Activated CD8-positive, alpha-beta T cell treated with anti-CD3 and anti-CD28 coated beads for 36 hours (primary cell): ENCODE measurements at regions not wholly inside any gene's neighbourhood (a gene's known extent, or its start where the extent isn't known, plus 50 kb on each side); places are given as distances from the start of the nearest gene placed in this dataset.

Source experiments
- ATAC-seq: fragments of 200-7000 bp; cut with Tn5 transposase; one replicate; pipeline ENCODE4 v1.10.0; 2021; ENCODE audit warnings: mild to moderate bottlenecking, moderate library complexity
- CTCF ChIA-PET: fragments of 350-600 bp; sonication (Branson Sonifier 250); formaldehyde crosslinking; loops from one replicate; lab custom pipeline; 2021; ENCODE audit warnings: antibody characterized with exemption; lab: Charles Lee
- POLR2A ChIA-PET: fragments of 350-600 bp; sonication (Branson Sonifier 250); formaldehyde crosslinking; loops from one replicate; lab custom pipeline; 2021; ENCODE audit warnings: antibody characterized with exemption; lab: Charles Lee
- DNase-seq: peaks from one replicate; pipeline ENCODE4 v3.0.0-alpha.2; 2020
- H3K27ac Mint-ChIP-seq: one replicate; pipeline ENCODE4 v1.8.0; 2021; ENCODE audit warnings: mild to moderate bottlenecking, mixed read lengths
- H3K27me3 Mint-ChIP-seq: one replicate; pipeline ENCODE4 v1.8.0; 2021; ENCODE audit warnings: mixed read lengths
- H3K36me3 Mint-ChIP-seq: one replicate; pipeline ENCODE4 v1.8.0; 2021; ENCODE audit warnings: low read depth, mixed read lengths
- H3K4me1 Mint-ChIP-seq: one replicate; pipeline ENCODE4 v1.8.0; 2021; ENCODE audit warnings: low read depth, mixed read lengths
- H3K4me3 Mint-ChIP-seq: one replicate; pipeline ENCODE4 v1.8.0; 2021; ENCODE audit warnings: mild to moderate bottlenecking, moderate library complexity, mixed read lengths
- H3K9me3 Mint-ChIP-seq: one replicate; pipeline ENCODE4 v1.8.0; 2021; ENCODE audit warnings: mixed read lengths
- CTCF ChIP-seq: fragments of 200-600 bp; IDR thresholded peaks from one replicate; pipeline ENCODE4 v1.8.0; 2022; ENCODE audit warnings: antibody characterized with exemption, mild to moderate bottlenecking
- intact Hi-C: fragments of 100-400 bp; cut with micrococcal nuclease; formaldehyde crosslinking; loops from one replicate; pipeline ENCODE4 v1.10.0; 2022

DNA sequence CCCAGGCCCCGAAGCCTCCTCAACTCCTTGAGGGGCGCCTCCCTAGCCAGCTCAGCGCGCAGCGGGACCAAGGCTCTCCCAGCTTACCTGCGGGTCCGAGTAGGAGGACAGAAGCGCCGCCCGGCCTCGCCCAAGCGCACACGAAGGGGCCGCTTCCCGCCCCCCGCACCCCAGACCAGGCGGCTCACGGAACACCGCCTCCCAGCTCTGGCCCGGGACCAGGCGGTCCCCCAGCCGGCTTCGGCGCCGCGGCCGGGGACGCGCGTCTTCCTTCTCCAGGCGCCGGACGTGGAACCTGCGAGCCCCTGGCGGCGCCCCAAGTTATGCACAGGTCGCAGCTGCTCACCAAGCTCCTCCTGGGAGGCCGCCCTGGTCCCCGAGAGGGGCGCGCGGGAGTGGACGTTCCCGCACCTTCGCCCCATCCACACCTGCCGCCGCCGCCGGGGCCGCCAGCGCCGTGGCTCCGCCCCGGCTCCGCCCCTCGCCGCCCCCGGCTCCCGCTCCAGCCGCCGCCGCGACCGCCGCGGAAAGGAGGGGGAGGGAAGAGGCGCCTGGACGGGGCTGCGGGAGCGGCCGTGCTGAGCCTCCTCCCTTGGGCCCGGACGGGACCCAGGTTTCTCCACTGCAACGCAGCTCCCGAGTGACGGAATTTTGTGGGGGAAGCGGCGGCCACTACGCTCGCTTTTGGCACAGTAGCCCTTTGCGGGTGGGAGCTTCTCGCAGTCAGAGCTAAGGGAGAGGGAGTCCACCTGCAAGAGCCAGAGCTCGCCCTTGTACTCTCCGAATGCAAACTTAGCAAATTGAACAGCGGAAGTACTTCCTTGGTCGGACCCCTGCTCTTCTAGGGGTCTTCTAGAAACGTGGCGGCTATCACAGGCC lies 77.5 kb upstream of the IFNE start:
- Mint-ChIP-seq H3K4me3 (peak overlapping the region; percentile 87), H3K27ac (peak overlapping the region; percentile 30), H3K27me3 (peaks cover 16% of the 10 kb centered on the region), H3K36me3 (no peaks in the 10 kb centered on the region), H3K9me3 (no peaks in the 10 kb centered on the region), H3K4me1 (peaks cover 42% of the 10 kb centered on the region)
- ChIA-PET CTCF (interaction anchor here (0.6 to 2.7 kb wide), 18 partner anchors 9 to 233 kb away, joined by 3 to 18 read pairs (median 3); no protein-coding TSS in a partner anchor), POLR2A (interaction anchor here (1.0 to 1.3 kb wide), 4 partner anchors 14 to 20 kb away, joined by 3 to 4 read pairs (median 3); no protein-coding TSS in a partner anchor)
- no peak for TF ChIP-seq CTCF
- intact Hi-C loops, result no loop called here
- peak; percentile 67 for DNase-seq
- peak; percentile 85 for ATAC-seq

GRCh38 chr9:21560281-21560745 lies 78.2 kb upstream of the IFNE start:
- peak overlapping the region; percentile 87 for H3K4me3 Mint-ChIP-seq
- H3K27ac Mint-ChIP-seq, result peak overlapping the region; percentile 30
- H3K9me3 Mint-ChIP-seq, result no peaks in the 10 kb centered on the region
- POLR2A ChIA-PET, result interaction anchor here (1.0 to 1.3 kb wide), 2 partner anchors 16 to 20 kb away, joined by 3 read pairs; no protein-coding TSS in a partner anchor
- CTCF ChIA-PET, result interaction anchor here (0.9 to 2.1 kb wide), 4 partner anchors 11 to 16 kb away, joined by 3 to 18 read pairs (median 8); no protein-coding TSS in a partner anchor
- ATAC-seq, result no peak
- no peak for DNase-seq
- H3K4me1 Mint-ChIP-seq, result peaks cover 37% of the 10 kb centered on the region
- no peak for TF ChIP-seq CTCF
- H3K27me3 Mint-ChIP-seq, result peaks cover 16% of the 10 kb centered on the region
- H3K36me3 Mint-ChIP-seq, result no peaks in the 10 kb centered on the region
- intact Hi-C loops, result no loop called here

DNA sequence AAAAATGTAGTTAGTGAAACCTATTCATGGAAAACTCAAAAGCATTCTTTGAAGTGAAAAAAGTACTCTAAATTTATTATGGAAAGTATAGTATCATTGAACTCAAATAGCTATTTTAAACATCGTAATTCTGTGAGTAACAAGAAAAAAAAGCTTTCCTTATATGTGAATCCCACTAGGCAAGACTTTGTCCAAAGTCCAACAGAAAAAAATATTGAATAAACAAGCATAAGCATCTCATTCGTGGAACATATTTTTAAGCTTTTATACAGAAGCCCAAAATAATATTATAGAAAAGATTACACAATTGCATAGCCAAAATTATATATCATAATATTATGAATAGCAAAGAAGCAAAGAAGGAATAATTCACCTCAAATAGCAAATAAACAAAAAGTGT lies 79.4 kb upstream of the IFNE start:
- TF ChIP-seq CTCF, result no peak
- H3K4me1 Mint-ChIP-seq, result peaks cover 29% of the 10 kb centered on the region
- ATAC-seq, result no peak
- H3K9me3 Mint-ChIP-seq, result no peaks in the 10 kb centered on the region
- H3K27ac Mint-ChIP-seq, result no peak overlapping the region
- ChIA-PET POLR2A (no interaction called here), CTCF (interaction anchor here (1.0 to 1.6 kb wide), 3 partner anchors 10 to 37 kb away, joined by 3 to 5 read pairs (median 4); no protein-coding TSS in a partner anchor)
- H3K27me3 Mint-ChIP-seq, result peaks cover 9% of the 10 kb centered on the region
- no peaks in the 10 kb centered on the region for H3K36me3 Mint-ChIP-seq
- intact Hi-C loops, result no loop called here
- no peak for DNase-seq
- H3K4me3 Mint-ChIP-seq, result no peak overlapping the region

GRCh38 chr9:21564175-21564574 lies 82.1 kb upstream of the IFNE start:
- intact Hi-C loops, result no loop called here
- POLR2A ChIA-PET, result interaction anchor here (0.7 kb wide), 1 partner anchor 21 kb away, joined by 3 read pairs; no protein-coding TSS in a partner anchor
- CTCF ChIA-PET, result interaction anchor here (1.3 kb wide), 1 partner anchor 9 kb away, joined by 3 read pairs; no protein-coding TSS in a partner anchor
- no peak for TF ChIP-seq CTCF
- Mint-ChIP-seq H3K27ac (no peak overlapping the region), H3K36me3 (no peaks in the 10 kb centered on the region), H3K4me3 (no peak overlapping the region), H3K27me3 (peaks cover 3% of the 10 kb centered on the region), H3K4me1 (peaks cover 14% of the 10 kb centered on the region), H3K9me3 (no peaks in the 10 kb centered on the region)
- DNase-seq (no peak), ATAC-seq (no peak)

DNA sequence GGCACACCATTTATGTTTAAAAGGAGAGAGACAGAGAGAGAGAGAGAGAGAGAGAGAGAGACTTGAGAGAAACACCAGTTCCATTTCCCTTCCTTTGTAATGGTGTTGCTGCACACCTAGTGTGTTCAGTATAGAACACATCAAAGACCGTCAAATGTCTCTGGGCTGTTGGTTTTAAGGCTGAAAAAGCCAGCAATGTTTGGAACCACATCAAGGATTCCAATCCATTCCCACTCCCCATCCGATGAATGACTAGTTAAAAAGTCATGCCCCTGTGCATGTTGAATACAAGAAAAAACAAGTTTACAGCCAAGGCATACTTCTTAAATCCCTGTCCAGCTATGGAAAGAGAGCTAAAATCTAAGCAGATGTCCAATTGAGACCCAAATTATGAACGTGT lies 83.0 kb upstream of the IFNE start:
- no peaks in the 10 kb centered on the region for H3K9me3 Mint-ChIP-seq
- peaks cover 14% of the 10 kb centered on the region for H3K4me1 Mint-ChIP-seq
- POLR2A ChIA-PET, result no interaction called here
- intact Hi-C loops, result no loop called here
- TF ChIP-seq CTCF, result no peak
- H3K36me3 Mint-ChIP-seq, result no peaks in the 10 kb centered on the region
- no peak overlapping the region for H3K4me3 Mint-ChIP-seq
- H3K27me3 Mint-ChIP-seq, result peaks cover 3% of the 10 kb centered on the region
- H3K27ac Mint-ChIP-seq, result no peak overlapping the region
- DNase-seq, result no peak
- no peak for ATAC-seq
- CTCF ChIA-PET, result no interaction called here
